OCI-LY7 (cell line): ENCODE measurements at regions not wholly inside any gene's neighbourhood (a gene's known extent, or its start where the extent isn't known, plus 50 kb on each side); places are given as distances from the start of the nearest gene placed in this dataset.

Experiments
- BruUV-seq: library from RNA; stranded (reverse); fragments of 400-500 nt; replicated peaks from 2 replicates; lab custom pipeline; 2021; lab: Mats Ljungman, UMichigan
- CTCF ChIA-PET: fragments of 300-600 bp; sonication (Branson Sonifier 250); formaldehyde crosslinking; loops from one replicate; lab custom pipeline; 2022; ENCODE audit warnings: antibody characterized with exemption; ENCODE audit not compliant: unreplicated experiment; lab: Charles Lee
- POLR2A ChIA-PET: fragments of 300-600 bp; sonication (Branson Sonifier 250); formaldehyde crosslinking; loops from one replicate; lab custom pipeline; 2022; ENCODE audit warnings: antibody characterized with exemption; lab: Charles Lee
- DNase-seq: peaks from one replicate; pipeline ENCODE4 v3.0.0-alpha.2; 2015; ENCODE audit warnings: low spot score
- H2AFZ ChIP-seq: fragments of 200-600 bp; sonication (generic), shearing (Covaris generic); 2 replicates; pipeline ENCODE4 v1.6.1; 2014; ENCODE audit warnings: mild to moderate bottlenecking, antibody characterized with exemption, low read length, moderate library complexity
- H3K27ac ChIP-seq: fragments of 200-600 bp; sonication (generic); 2 replicates; pipeline ENCODE4 v1.5.1; 2014; ENCODE audit warnings: mixed run types, low read depth, mild to moderate bottlenecking, moderate library complexity, low read length, inconsistent platforms; ENCODE audit not compliant: poor library complexity, severe bottlenecking
- H3K36me3 ChIP-seq: fragments of 200-600 bp; sonication (generic); 2 replicates; pipeline ENCODE4 v1.6.1; 2014; ENCODE audit warnings: mild to moderate bottlenecking, antibody characterized with exemption, low read length, moderate library complexity, mixed read lengths; ENCODE audit not compliant: insufficient read depth
- H3K4me1 ChIP-seq: fragments of 200-600 bp; sonication (generic); 2 replicates; pipeline ENCODE4 v1.5.1; 2014; ENCODE audit warnings: mild to moderate bottlenecking, low read length; ENCODE audit not compliant: insufficient read depth, poor library complexity, severe bottlenecking
- H3K4me2 ChIP-seq: fragments of 200-600 bp; sonication (generic); 2 replicates; pipeline ENCODE4 v1.6.1; 2014; ENCODE audit warnings: mild to moderate bottlenecking, low read length
- H3K4me3 ChIP-seq: fragments of 200-600 bp; sonication (generic); 2 replicates; pipeline ENCODE4 v1.5.1; 2014; ENCODE audit warnings: mild to moderate bottlenecking, low read depth, low read length; ENCODE audit not compliant: poor library complexity, severe bottlenecking
- H3K79me2 ChIP-seq: fragments of 200-600 bp; sonication (generic); 2 replicates; pipeline ENCODE4 v1.6.1; 2016; ENCODE audit warnings: low read depth, mild to moderate bottlenecking, low read length, moderate library complexity, mixed read lengths; ENCODE audit not compliant: insufficient read depth
- H3K9me2 ChIP-seq: fragments of 200-600 bp; sonication (generic); 2 replicates; pipeline ENCODE4 v1.6.1; 2016; ENCODE audit warnings: mild to moderate bottlenecking, low read length, mixed read lengths; ENCODE audit not compliant: insufficient read depth
- H3K9me3 ChIP-seq: fragments of 200-600 bp; sonication (generic); 2 replicates; pipeline ENCODE4 v1.6.1; 2014; ENCODE audit warnings: mild to moderate bottlenecking, mixed run types, low read length, mixed read lengths
- H4K20me1 ChIP-seq: fragments of 200-600 bp; sonication (generic); 2 replicates; pipeline ENCODE4 v1.6.1; 2014; ENCODE audit warnings: mild to moderate bottlenecking, antibody characterized with exemption, low read length, moderate library complexity, mixed read lengths; ENCODE audit not compliant: insufficient read depth
- CTCF ChIP-seq: fragments of 200-600 bp; sonication (generic); conservative IDR thresholded peaks from 2 replicates; pipeline ENCODE4 v1.5.1; 2014; ENCODE audit warnings: mild to moderate bottlenecking, antibody characterized with exemption, low read length, moderate library complexity, mixed read lengths
- EZH2phosphoT487 ChIP-seq: fragments of 200-600 bp; sonication (generic); IDR thresholded peaks from 2 replicates; pipeline ENCODE4 v1.6.1; 2018; ENCODE audit warnings: low read depth, borderline replicate concordance, mild to moderate bottlenecking, mixed run types, antibody characterized with exemption, low read length, moderate library complexity, mixed read lengths
- intact Hi-C: fragments of 100-400 bp; cut with micrococcal nuclease; formaldehyde crosslinking; loops from one replicate; pipeline ENCODE4 v1.10.0; 2022; ENCODE audit not compliant: unreplicated experiment

DNA sequence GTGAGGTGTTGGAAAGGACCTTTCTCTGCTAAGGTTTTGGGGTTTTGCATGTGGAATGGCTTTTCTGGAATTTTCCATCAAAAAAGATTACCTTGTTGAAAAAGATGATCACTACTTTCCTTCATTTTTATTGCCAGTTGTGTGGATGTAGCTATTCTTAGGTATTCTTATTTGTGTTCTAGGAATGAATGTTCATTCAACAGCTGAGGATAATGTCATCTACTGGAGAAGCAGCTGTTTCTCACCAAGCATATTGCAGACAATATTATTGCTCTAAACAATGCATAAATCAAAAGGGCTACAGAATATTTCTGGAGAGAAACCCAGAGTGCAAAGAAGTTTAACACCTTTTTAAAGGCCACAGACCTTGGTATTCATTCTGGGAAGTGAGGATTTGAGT lies 145.6 kb upstream of the CALCR start:
- Histone ChIP-seq H3K9me2 (no peaks in the 10 kb centered on the region), H3K9me3 (no peaks in the 10 kb centered on the region), H3K4me1 (no peaks in the 10 kb centered on the region), H3K4me2 (no peak overlapping the region), H4K20me1 (no peaks in the 10 kb centered on the region), H2AFZ (no peak overlapping the region), H3K4me3 (no peak overlapping the region), H3K79me2 (no peaks in the 10 kb centered on the region), H3K36me3 (no peaks in the 10 kb centered on the region), H3K27ac (no peak overlapping the region)
- TF ChIP-seq CTCF (no peak), EZH2phosphoT487 (no peak)
- no TSS peak for BruUV-seq
- intact Hi-C loops: no loop called here
- POLR2A ChIA-PET: interaction anchor here (1.3 kb wide), 1 partner anchor 9 kb away, joined by 3 read pairs; no protein-coding TSS in a partner anchor
- CTCF ChIA-PET: no interaction called here
- DNase-seq: no peak

- no peak overlapping the region for H3K4me3 ChIP-seq
- ChIA-PET POLR2A (no interaction called here), CTCF (no interaction called here)
- H3K9me3 ChIP-seq: no peaks in the 10 kb centered on the region
- H3K4me2 ChIP-seq: no peak overlapping the region
- H4K20me1 ChIP-seq: no peaks in the 10 kb centered on the region
- intact Hi-C loops: loop anchor here (5.0 kb wide), 1 partner anchor 678 kb away; no protein-coding TSS in a partner anchor
- H3K9me2 ChIP-seq: no peaks in the 10 kb centered on the region
- BruUV-seq: no TSS peak
- no peak for DNase-seq
- no peak overlapping the region for H2AFZ ChIP-seq
- TF ChIP-seq EZH2phosphoT487: no peak
- no peak for TF ChIP-seq CTCF
- H3K4me1 ChIP-seq: no peaks in the 10 kb centered on the region
- no peaks in the 10 kb centered on the region for H3K79me2 ChIP-seq
- H3K36me3 ChIP-seq: no peaks in the 10 kb centered on the region
- no peak overlapping the region for H3K27ac ChIP-seq
Measured at GRCh38 chr7:93719546-93719945, 145.0 kb upstream of the CALCR start.

DNA sequence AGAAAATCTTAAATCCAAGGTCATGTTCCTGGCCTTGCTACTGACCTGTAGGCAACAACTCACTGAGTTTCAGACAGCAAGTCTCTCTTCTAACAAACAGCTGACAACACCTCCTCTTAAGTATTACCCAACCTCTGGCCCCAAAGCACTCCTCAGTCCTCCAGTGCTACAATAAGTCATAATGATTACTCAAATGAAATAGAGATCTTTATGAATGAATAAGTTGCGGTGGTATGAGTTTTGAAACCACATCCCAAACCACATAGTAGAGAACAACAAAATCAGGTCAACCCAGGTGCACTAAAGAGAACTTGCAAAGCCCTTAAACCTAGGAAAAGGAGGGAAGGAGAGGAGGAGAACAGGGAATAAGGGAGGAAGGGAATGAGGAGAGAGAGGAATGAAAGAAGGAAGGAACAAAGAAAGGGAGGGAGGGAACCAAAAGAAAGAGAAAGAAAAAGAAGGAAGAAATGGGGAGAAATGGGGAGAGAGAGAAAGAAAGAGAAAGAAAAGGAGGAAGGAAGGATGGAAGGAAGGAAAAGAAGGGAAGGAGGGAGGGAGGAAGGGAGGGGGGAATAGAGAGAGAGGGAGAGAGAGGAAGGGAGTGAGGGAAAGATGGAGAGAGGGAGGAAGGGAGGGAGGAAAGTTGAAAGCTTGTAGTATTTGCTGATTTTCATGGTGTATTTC lies 142.8 kb upstream of the CALCR start:
- no peak overlapping the region for H3K27ac ChIP-seq
- CTCF ChIA-PET: no interaction called here
- no peak overlapping the region for H3K4me3 ChIP-seq
- no peak overlapping the region for H2AFZ ChIP-seq
- TF ChIP-seq EZH2phosphoT487 (no peak), CTCF (no peak)
- POLR2A ChIA-PET: interaction anchor here (0.8 kb wide), 1 partner anchor 14 kb away, joined by 4 read pairs; no protein-coding TSS in a partner anchor
- no peaks in the 10 kb centered on the region for H3K4me1 ChIP-seq
- H4K20me1 ChIP-seq: no peaks in the 10 kb centered on the region
- no peak overlapping the region for H3K4me2 ChIP-seq
- no peaks in the 10 kb centered on the region for H3K79me2 ChIP-seq
- no peaks in the 10 kb centered on the region for H3K9me3 ChIP-seq
- intact Hi-C loops: loop anchor here (5.0 kb wide), 1 partner anchor 680 kb away; no protein-coding TSS in a partner anchor
- no peaks in the 10 kb centered on the region for H3K9me2 ChIP-seq
- no peak for DNase-seq
- H3K36me3 ChIP-seq: no peaks in the 10 kb centered on the region
- no TSS peak for BruUV-seq
